IMR-90 (cell line): ENCODE measurements at regions not wholly inside any gene's neighbourhood (a gene's known extent, or its start where the extent isn't known, plus 50 kb on each side); places are given as distances from the start of the nearest gene placed in this dataset.

Source experiments
- ATAC-seq: fragments of 200-7000 bp; cut with Tn5 transposase; 2 replicates; pipeline ENCODE4 v1.9.1; 2020; ENCODE audit warnings: low read depth, mild to moderate bottlenecking, moderate library complexity
- BruUV-seq: library from RNA; stranded (reverse); fragments of 400-500 nt; replicated peaks from 2 replicates; lab custom pipeline; 2021; lab: Mats Ljungman, UMichigan
- CTCF ChIA-PET: fragments of 300-600 bp; formaldehyde crosslinking; extraction: SDS; loops from one replicate; lab custom pipeline; 2021; ENCODE audit warnings: antibody characterized with exemption; lab: Yijun Ruan, JAX
- POLR2A ChIA-PET: fragments of 300-600 bp; sonication (Branson Sonifier 250); formaldehyde crosslinking; loops from one replicate; lab custom pipeline; 2022; ENCODE audit warnings: antibody characterized with exemption; ENCODE audit not compliant: unreplicated experiment; lab: Charles Lee
- DNase-seq: peaks from one replicate; pipeline ENCODE4 v3.0.0; 2013
- H2AFZ ChIP-seq: replicated peaks from 2 replicates; pipeline ENCODE3; 2013; ENCODE audit warnings: low read length, mild to moderate bottlenecking; ENCODE audit not compliant: poor library complexity
- H2AK5ac ChIP-seq: 2 replicates; pipeline ENCODE4 v1.6.1; 2013; ENCODE audit warnings: low read depth, low read length, inconsistent platforms
- H2AK9ac ChIP-seq: replicated peaks from 2 replicates; pipeline ENCODE3; 2013; ENCODE audit warnings: mild to moderate bottlenecking, low read depth, low read length, moderate library complexity; ENCODE audit not compliant: poor library complexity
- H2BK120ac ChIP-seq: 2 replicates; pipeline ENCODE4 v1.6.1; 2013; ENCODE audit warnings: low read depth, low read length, inconsistent platforms
- H2BK15ac ChIP-seq: 3 replicates; pipeline ENCODE4 v1.6.1; 2013; ENCODE audit warnings: low read depth, low read length, inconsistent platforms
- H2BK20ac ChIP-seq: 2 replicates; pipeline ENCODE4 v1.6.1; 2013; ENCODE audit warnings: low read depth, mild to moderate bottlenecking, inconsistent platforms, low read length, moderate library complexity
- H2BK5ac ChIP-seq: 2 replicates; pipeline ENCODE4 v1.6.1; 2013; ENCODE audit warnings: mild to moderate bottlenecking, low read depth, low read length, inconsistent platforms; ENCODE audit not compliant: poor library complexity, severe bottlenecking
- H3K14ac ChIP-seq: replicated peaks from 2 replicates; pipeline ENCODE4 v1.6.1; 2013; ENCODE audit warnings: low read depth, low read length, inconsistent platforms
- H3K18ac ChIP-seq: 2 replicates; pipeline ENCODE4 v1.6.1; 2013; ENCODE audit warnings: low read depth, low read length, control low read depth
- H3K23ac ChIP-seq: 2 replicates; pipeline ENCODE4 v1.6.1; 2013; ENCODE audit warnings: low read depth, low read length, inconsistent platforms
- H3K27ac ChIP-seq: 2 replicates; pipeline ENCODE4 v1.5.1; 2013; ENCODE audit warnings: mild to moderate bottlenecking, control low read depth, low read length; ENCODE audit not compliant: insufficient read depth
- H3K27me3 ChIP-seq: 2 replicates; pipeline ENCODE4 v1.6.1; 2013; ENCODE audit warnings: low read length; ENCODE audit not compliant: control insufficient read depth, insufficient read depth
- H3K36me3 ChIP-seq: 2 replicates; pipeline ENCODE4 v1.6.1; 2013; ENCODE audit warnings: low read length, mixed read lengths; ENCODE audit not compliant: control insufficient read depth, insufficient read depth
- H3K4ac ChIP-seq: 2 replicates; pipeline ENCODE4 v1.6.1; 2013; ENCODE audit warnings: low read depth, low read length, inconsistent platforms
- H3K4me1 ChIP-seq: 2 replicates; pipeline ENCODE4 v1.6.1; 2013; ENCODE audit warnings: low read length, mixed read lengths; ENCODE audit not compliant: control insufficient read depth, insufficient read depth
- H3K4me2 ChIP-seq: 2 replicates; pipeline ENCODE4 v1.6.1; 2013; ENCODE audit warnings: low read depth, mild to moderate bottlenecking, control low read depth, low read length, moderate library complexity
- H3K4me3 ChIP-seq: 2 replicates; pipeline ENCODE4 v1.5.1; 2013; ENCODE audit warnings: low read depth, mild to moderate bottlenecking, control low read depth, low read length, moderate library complexity; ENCODE audit not compliant: insufficient read depth
- H3K56ac ChIP-seq: 2 replicates; pipeline ENCODE4 v1.6.1; 2013; ENCODE audit warnings: low read length, inconsistent platforms; ENCODE audit not compliant: insufficient read depth; ENCODE audit errors: extremely low read depth
- H3K79me1 ChIP-seq, 2 experiments: 2 replicates each; pipeline ENCODE4 v1.6.1; 2013; ENCODE audit warnings: low read length in 2 of 2, inconsistent platforms in 1 of 2, low read depth in 1 of 2
- H3K9ac ChIP-seq: 2 replicates; pipeline ENCODE4 v1.6.1; 2013; ENCODE audit warnings: low read depth, low read length, control low read depth
- H3K9me1 ChIP-seq: 2 replicates; pipeline ENCODE4 v1.6.1; 2013; ENCODE audit warnings: low read length, inconsistent platforms; ENCODE audit not compliant: insufficient read depth
- H3K9me3 ChIP-seq: 2 replicates; pipeline ENCODE4 v1.6.1; 2013; ENCODE audit warnings: low read length; ENCODE audit not compliant: control insufficient read depth, insufficient read depth
- H4K20me1 ChIP-seq: 2 replicates; pipeline ENCODE4 v1.6.1; 2013; ENCODE audit warnings: low read length, inconsistent platforms; ENCODE audit not compliant: insufficient read depth
- H4K5ac ChIP-seq: 2 replicates; pipeline ENCODE4 v1.6.1; 2013; ENCODE audit warnings: mild to moderate bottlenecking, low read depth, low read length, control low read depth
- H4K8ac ChIP-seq, 2 experiments: 2 replicates each; pipeline ENCODE4 v1.6.1; 2013; ENCODE audit warnings: low read depth in 2 of 2, low read length in 2 of 2, control low read depth in 1 of 2, inconsistent platforms in 1 of 2
- H4K91ac ChIP-seq: 2 replicates; pipeline ENCODE4 v1.6.1; 2013; ENCODE audit warnings: low read depth, low read length, inconsistent platforms; ENCODE audit not compliant: insufficient read depth
- FOS ChIP-seq: fragments of 150-350 bp; IDR thresholded peaks from 2 replicates; pipeline ENCODE4 v1.6.1; 2016; ENCODE audit warnings: low read depth, low read length
- MAZ ChIP-seq: IDR thresholded peaks from 2 replicates; pipeline ENCODE4 v1.6.1; 2012; ENCODE audit warnings: low read depth, mild to moderate bottlenecking, low read length, improper control_type of control experiment, moderate library complexity, borderline replicate concordance
- NFE2L2 ChIP-seq: fragments of 150-350 bp; IDR thresholded peaks from 2 replicates; pipeline ENCODE4 v1.6.1; 2016; ENCODE audit warnings: low read depth, mild to moderate bottlenecking, low read length
- POLR2A ChIP-seq: IDR thresholded peaks from 2 replicates; pipeline ENCODE4 v1.6.1; 2012; ENCODE audit warnings: mild to moderate bottlenecking, low read depth, low read length
- RAD21 ChIP-seq: IDR thresholded peaks from 2 replicates; pipeline ENCODE4 v1.6.1; 2012; ENCODE audit warnings: low read length, improper control_type of control experiment
- RCOR1 ChIP-seq: IDR thresholded peaks from 2 replicates; pipeline ENCODE4 v1.6.1; 2012; ENCODE audit warnings: mild to moderate bottlenecking, low read length, improper control_type of control experiment; ENCODE audit not compliant: insufficient replicate concordance
- SMC3 ChIP-seq: fragments of 150-350 bp; IDR thresholded peaks from 2 replicates; pipeline ENCODE4 v1.6.1; 2016; ENCODE audit warnings: low read depth, mild to moderate bottlenecking, antibody characterized with exemption, low read length, moderate library complexity
- WGBS, 2 experiments: methylation state at CpG; one replicate each; pipeline versions ENCODE4 v1.1.5 to v1.1.7; 2013; ENCODE audit warnings: missing lambda C conversion rate in 2 of 2; ENCODE audit not compliant: insufficient read length in 1 of 2; ENCODE audit errors: extremely low coverage in 2 of 2; 5-methylcytosine and 5-hydroxymethylcytosine counted together
- dilution Hi-C: fragments of 300-500 bp; cut with HindIII; formaldehyde crosslinking; loops from one replicate; pipeline ENCODE4 v1.14.3; 2018; ENCODE audit warnings: low sequenced_read_pairs; ENCODE audit not compliant: unreplicated experiment
- in situ Hi-C: fragments of 300-500 bp; cut with MboI; formaldehyde crosslinking; loops from 3 replicates; pipeline ENCODE4 v1.14.3; 2019; ENCODE audit warnings: low sequenced_read_pairs, inconsistent platforms, mixed read lengths
- intact Hi-C: fragments of 100-400 bp; cut with micrococcal nuclease; formaldehyde crosslinking; loops from 2 replicates; pipeline ENCODE4 v1.10.0; 2022

- Histone ChIP-seq H2AK5ac (no peak overlapping the region), H3K4me3 (no peak overlapping the region), H4K20me1 (no peaks in the 10 kb centered on the region), H2BK15ac (no peak overlapping the region), H3K9me3 (no peaks in the 10 kb centered on the region), H3K23ac (no peak overlapping the region), H4K91ac (no peak overlapping the region), H3K9me1 (no peaks in the 10 kb centered on the region), H3K56ac (no peak overlapping the region), H4K8ac (no peak overlapping the region), H4K5ac (no peak overlapping the region), H3K79me1 (no peaks in the 10 kb centered on the region), H3K4ac (no peak overlapping the region), H2AFZ (no peak overlapping the region), H2BK5ac (no peak overlapping the region), H3K4me2 (no peak overlapping the region), H3K27ac (no peak overlapping the region), H3K14ac (no peak overlapping the region), H2BK120ac (no peak overlapping the region), H3K36me3 (no peaks in the 10 kb centered on the region), H2BK20ac (no peak overlapping the region), H3K4me1 (no peaks in the 10 kb centered on the region), H3K18ac (no peak overlapping the region), H3K9ac (no peak overlapping the region), H3K27me3 (no peaks in the 10 kb centered on the region), H2AK9ac (no peak overlapping the region)
- WGBS, 2 experiments = 83% methylated on average over 1 of the region's 3 CpGs; no CpG with 5 or more reads in 1 of the 2 experiments
- no peak for DNase-seq
- intact Hi-C loops = no loop called here
- dilution Hi-C loops = no loop called here
- no TSS peak for BruUV-seq
- TF ChIP-seq NFE2L2 (no peak), FOS (no peak), MAZ (no peak), RAD21 (no peak), RCOR1 (no peak), SMC3 (no peak), POLR2A (no peak)
- in situ Hi-C loops = no loop called here
- ChIA-PET CTCF (no interaction called here), POLR2A (no interaction called here)
- ATAC-seq = no peak
These were observed 181.6 kb upstream of the ADGRL2 start for GRCh38 chr1:81619156-81619555.
